IPS-NIHi11 (cell line): ENCODE measurements at regions not wholly inside any gene's neighbourhood (a gene's known extent, or its start where the extent isn't known, plus 50 kb on each side); places are given as distances from the start of the nearest gene placed in this dataset.

Source experiments
- DNase-seq: peaks from one replicate; pipeline ENCODE4 v3.0.0; 2012; ENCODE audit warnings: mixed read lengths, low spot score

- DNase-seq: peak; percentile 79
Observed at GRCh38 chr15:77819851-77820728, 187.4 kb upstream of the LINGO1 start.

DNA sequence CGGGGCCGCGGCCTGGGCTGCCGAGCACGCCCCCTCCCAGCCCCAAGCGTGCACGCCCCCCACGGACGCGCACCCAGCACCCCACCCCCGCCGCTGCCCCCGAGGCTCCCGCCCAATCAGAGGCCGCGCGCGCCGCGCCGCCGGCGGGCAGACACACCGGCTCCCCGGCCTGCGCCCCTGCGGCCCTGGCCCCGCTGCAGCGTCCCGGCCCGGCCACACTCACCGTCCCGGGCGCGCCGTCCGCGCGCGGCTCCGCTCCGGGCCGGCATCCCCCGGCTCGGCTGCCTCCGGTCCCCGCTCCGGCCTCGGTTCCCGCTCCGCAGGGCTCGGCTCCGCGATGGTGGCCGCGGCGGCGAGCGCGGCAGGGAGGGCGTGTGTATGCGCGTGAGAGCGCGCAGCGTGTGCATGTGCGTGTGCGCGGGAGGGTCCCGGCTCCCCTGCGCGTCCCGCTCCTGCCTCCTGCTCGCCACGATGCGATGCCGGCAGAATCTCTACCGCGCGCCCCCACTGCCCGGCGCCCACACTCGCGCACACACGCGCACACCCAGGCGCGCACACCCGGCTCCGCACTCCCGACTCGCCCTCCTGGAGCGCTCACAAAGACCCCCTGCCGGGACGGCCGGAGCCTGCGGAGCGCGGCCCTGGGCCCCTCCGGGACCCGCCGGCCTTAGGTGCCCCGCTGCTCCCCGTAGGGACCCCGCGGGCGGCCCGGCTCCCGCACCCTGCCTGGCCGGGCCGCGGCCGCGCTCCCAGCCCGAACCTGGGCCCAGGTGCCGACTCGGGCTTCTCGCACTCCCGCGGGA lies 186.5 kb upstream of the LINGO1 start:
- DNase-seq: peak; percentile 72

DNA sequence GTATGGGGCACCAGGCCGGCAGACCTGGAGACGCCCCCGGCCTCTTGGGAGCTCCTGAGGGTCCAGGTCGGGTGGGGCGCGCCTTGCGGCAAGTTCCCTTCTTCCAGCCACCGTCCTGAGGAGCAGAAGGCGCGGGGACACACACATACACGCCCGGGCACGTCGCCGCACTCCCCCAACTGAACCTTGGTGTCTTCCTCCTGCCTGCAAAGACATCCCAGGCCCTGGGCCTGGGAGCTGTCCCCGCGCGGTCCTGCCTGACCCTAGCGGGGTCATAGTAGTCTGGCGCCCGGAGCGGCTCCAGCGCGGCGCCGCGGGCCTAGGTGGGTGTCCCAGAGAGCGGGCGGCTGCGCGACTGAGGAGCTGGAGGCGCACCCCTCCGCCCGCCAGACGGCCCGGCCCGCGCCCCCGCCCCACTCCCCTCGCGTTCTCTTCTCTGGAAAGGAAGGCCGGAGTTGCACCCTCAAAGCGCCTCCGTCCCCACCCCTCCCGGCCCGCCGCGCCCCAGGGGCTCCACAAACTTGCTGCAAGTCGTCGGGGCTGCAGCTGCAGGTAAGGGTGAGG lies 185.9 kb upstream of the LINGO1 start:
- DNase-seq: peak; percentile 44

GRCh38 chr15:77817434-77817833 lies 184.7 kb upstream of the LINGO1 start:
- no peak for DNase-seq

- peak; percentile 44 for DNase-seq
Observed at GRCh38 chr15:77816983-77817382, 184.3 kb upstream of the LINGO1 start.

DNA sequence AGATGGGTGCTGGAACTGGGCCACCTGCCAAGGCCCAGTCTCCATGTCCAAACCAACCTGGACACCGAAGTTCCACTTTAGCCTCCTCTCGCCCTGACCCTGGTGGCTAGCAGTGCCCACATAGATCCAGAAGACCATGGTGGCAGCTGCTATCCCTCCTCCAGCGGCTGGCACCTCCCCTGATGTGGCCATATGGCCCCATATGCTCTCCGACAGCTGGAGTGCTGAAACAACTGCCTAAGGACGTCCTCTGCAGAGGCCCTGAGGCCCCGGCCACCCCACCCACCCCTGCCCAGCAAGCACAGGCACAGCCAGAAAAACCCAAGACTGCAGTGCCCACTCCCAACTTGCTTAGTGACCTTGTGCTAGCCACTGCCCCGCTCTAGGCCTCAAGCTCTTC lies 182.3 kb upstream of the LINGO1 start:
- DNase-seq: no peak

DNA sequence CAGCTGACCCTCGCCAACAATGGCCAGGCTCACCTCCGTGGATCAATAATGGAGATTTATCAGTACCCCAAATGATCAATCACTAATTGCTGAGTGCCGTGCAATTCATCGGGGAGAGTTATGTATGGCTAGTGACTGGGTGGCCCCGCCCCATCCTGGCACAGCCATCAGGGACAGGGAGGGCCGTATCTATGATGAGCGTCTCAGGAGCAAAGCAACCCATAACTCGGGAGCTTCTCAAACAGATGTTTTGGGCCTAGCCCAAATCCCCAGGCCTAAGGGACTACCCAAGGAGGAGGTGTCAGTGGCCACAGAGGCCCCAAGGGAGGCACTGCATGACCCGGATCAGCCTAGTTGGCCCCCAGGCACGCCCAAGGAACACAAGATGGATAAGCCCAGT lies 180.0 kb upstream of the LINGO1 start:
- no peak for DNase-seq

DNA sequence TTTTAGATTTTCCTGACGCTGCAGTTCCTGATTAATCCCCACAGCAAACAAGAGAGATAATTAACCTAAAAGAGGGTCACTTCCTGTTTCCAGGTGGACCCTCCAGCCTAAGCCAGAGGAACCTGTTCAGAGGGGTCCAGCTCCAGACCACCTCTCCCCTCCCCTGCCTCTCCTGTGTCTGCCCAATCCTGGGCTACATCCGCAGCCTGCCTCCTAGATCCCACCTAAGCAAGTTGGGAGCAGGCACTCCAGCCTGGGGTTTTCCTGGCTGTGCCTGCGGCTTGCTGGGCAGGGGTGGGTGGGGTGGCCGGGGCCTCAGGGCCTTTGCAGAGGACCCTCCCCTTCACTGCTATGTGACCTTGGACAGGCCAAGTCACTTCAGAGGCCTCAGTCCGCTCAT lies 178.6 kb upstream of the LINGO1 start:
- DNase-seq: no peak

DNA sequence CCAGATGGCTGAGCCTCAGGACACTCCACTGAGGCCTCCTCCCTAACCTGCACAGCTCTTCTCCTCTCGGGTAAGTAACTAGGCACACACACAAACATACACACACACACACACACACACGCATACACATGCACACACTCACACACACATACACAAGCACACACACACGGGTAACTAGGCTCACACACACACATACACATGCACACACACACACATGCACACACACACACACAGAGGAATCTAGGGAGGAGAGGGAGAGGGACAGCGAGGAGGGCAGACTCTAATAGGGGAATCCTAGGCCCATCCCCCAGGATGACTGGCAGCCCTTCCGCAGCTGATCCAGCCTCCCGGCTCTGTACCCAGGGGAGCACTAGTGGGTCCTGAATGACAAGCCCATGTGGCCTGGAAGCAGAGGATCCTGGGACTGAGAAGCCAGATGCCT lies 177.4 kb upstream of the LINGO1 start:
- no peak for DNase-seq

DNA sequence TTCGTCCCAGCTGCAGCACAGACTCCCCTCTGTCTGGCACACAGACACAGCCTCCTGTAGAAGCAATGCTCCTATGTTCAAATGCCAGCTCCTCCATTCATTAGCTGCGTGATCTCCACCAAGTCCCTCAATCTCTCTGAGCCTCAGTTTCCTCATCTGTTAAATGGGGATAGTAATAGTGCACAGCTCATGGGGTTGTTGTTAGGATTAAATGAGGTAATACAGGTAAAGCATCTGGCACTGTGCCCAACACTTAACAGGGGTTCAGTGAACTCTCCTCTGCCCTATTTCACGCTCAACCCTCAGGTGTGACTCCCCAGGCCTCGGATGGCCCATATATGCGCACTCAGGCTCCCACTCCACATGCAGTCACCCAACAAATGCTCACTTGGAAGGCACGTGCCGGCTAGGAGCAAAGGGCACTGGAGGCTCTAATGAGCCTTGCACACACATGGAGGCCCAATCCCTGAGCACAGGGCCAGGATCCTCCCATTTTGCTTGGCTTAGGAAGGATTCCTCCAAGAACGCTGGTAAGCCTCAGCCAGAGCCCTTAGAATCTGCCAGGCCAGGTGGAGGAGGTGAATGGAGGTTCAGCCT lies 176.0 kb upstream of the LINGO1 start:
- DNase-seq: no peak

GRCh38 chr15:77808075-77808474 lies 175.4 kb upstream of the LINGO1 start:
- no peak for DNase-seq

GRCh38 chr15:77807611-77808010 lies 174.9 kb upstream of the LINGO1 start:
- no peak for DNase-seq

DNA sequence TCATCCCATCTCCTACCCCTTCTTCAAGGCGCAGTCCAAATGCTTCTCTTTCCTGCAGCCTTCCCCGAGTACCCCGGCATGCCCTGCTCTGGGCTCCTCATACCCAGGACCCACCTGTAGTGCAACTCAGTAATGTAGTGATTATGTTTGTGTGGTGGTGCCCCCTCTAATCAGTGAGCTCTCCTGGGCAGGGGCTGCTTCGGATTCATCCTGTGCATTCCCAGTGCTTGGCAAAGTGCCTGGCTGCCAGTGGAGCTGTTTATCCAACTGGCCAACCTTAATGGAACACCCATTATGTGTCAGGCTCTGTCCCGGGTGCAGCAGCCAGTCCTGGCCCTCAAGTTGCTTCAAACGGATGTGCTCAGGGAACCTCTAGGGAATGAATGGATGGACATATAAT lies 174.4 kb upstream of the LINGO1 start:
- no peak for DNase-seq

- DNase-seq: peak; percentile 57
Observed at GRCh38 chr15:77804210-77804609, 171.5 kb upstream of the LINGO1 start.

GRCh38 chr15:77803487-77803886 lies 170.8 kb upstream of the LINGO1 start:
- DNase-seq: no peak

GRCh38 chr15:77800305-77800704 lies 167.6 kb upstream of the LINGO1 start:
- DNase-seq: no peak

GRCh38 chr15:77798847-77799246 lies 166.1 kb upstream of the LINGO1 start:
- no peak for DNase-seq

DNA sequence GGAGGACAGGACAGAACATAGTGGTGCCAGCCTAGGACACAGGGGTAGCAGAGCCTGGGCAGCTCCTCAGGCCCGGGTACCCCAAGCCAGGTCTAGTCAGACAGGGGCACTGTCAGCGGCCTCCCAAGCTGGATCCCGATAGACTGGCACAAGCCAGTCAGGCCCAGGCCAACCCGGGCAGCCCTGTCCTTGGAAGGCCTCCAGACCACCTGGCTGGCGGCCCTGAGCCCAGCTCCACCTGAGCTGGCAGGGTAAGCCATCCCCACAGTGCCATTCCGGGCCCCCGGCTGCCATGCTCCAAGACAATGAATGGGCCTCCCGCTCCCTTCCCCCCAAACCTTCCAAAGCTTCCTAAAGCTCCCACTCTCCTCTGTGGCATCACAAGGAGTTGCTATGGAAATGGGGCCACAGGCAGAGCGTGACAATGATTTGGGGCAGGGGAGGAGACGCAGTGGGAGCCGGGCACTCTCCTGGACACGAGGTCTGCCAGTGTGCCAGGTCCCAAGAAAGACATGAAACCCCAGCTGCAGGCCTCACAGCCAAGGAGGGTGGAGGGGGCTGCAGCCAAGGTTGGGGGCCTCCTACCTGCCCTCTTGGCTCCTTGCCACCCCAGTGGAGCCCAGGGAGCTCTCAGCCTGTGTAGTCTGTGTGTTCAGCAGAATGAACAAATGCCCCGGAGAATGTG lies 165.6 kb upstream of the LINGO1 start:
- DNase-seq: no peak

- no peak for DNase-seq
Observed at GRCh38 chr15:77797270-77797669, 164.6 kb upstream of the LINGO1 start.

DNA sequence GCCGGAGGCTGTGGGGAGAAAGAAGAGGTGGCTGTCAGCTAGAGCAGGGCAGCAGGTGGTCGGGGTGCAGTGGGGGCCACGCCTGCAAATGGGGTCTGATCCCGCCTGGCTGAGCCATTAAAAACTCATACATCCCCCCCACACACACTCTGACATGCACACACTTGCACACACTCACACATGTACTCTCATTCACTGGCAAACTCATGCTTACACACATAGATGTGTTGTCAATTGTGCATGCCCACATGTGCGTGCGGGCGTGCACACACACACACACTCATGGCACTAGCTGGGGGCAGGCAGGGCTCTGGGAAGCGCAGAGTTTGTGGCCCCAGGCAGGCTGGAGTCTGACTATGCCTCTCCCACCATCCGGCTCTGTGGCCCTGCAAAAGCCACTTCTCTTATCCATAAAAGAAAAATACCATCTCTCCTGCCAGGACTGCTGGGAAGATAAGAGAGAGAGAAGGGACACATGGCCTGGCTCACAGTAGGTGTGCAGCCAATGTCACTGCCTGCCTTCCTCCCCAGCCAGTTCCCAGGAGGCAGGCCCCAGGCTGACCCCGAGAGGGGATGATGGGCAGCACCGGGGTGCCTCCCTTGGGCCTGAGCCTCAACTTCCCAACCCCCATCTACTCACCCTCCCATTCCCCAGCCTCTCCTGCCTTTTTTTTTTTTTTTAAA lies 163.5 kb upstream of the LINGO1 start:
- DNase-seq: no peak

DNA sequence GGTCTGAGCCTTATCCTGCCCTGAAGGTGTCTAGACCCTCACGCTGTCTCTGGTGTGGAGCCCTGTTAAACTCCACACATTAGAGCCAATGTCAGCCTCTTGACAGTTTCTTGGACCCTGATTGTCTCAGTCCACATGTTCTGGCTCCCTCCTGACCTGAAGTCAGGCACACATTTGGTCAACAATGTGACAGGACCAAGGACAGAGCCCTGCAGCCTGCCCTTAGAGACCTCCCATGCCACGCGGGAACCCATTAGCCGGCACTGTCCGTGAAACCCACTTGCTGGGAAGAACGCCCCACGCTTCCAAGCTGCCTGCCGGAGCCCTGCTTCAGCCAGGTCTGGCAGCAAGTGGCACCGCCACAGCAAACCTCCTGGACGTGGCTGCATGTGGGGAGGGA lies 162.7 kb upstream of the LINGO1 start:
- DNase-seq: no peak
